GM12878 (cell line): ENCODE measurements at regions not wholly inside any gene's neighbourhood (a gene's known extent, or its start where the extent isn't known, plus 50 kb on each side); places are given as distances from the start of the nearest gene placed in this dataset.

Experiments
- ATAC-seq: fragments of 200-7000 bp; cut with Tn5 transposase; 3 replicates; pipeline ENCODE4 v1.9.1; 2020; ENCODE audit warnings: mild to moderate bottlenecking, moderate library complexity
- BruUV-seq: library from RNA; stranded (reverse); fragments of 400-500 nt; replicated peaks from 2 replicates; lab custom pipeline; 2021; lab: Mats Ljungman, UMichigan
- CTCF ChIA-PET: fragments of 300-600 bp; sonication (Branson Sonifier 250); formaldehyde crosslinking; extraction: SDS; loops from one replicate; lab custom pipeline; 2021; ENCODE audit warnings: inconsistent platforms; lab: Yijun Ruan, JAX
- POLR2A ChIA-PET: fragments of 350-600 bp; formaldehyde crosslinking; extraction: SDS; loops from one replicate; lab custom pipeline; 2021; ENCODE audit warnings: inconsistent platforms; lab: Charles Lee
- RAD21 ChIA-PET: fragments of 300-600 bp; sonication (Branson Sonifier 250); formaldehyde crosslinking; loops from one replicate; lab custom pipeline; 2023; ENCODE audit warnings: antibody characterized with exemption; ENCODE audit not compliant: unreplicated experiment; lab: Charles Lee
- SMC1A ChIA-PET: fragments of 300-600 bp; sonication (Branson Sonifier 250); formaldehyde crosslinking; loops from one replicate; lab custom pipeline; 2023; ENCODE audit not compliant: unreplicated experiment, uncharacterized antibody; lab: Charles Lee
- DNase-seq: peaks from one replicate; pipeline ENCODE4 v3.0.0-alpha.2; 2011; ENCODE audit warnings: low read depth, low spot score
- FAIRE-seq: peaks from 3 replicates; lab custom pipeline; 2011; peaks lifted over from hg19 to GRCh38; lab: Jason Lieb, UNC
- H2AFZ ChIP-seq: 2 replicates; pipeline ENCODE4 v1.6.0; 2011; ENCODE audit warnings: low read depth, low read length, control low read depth; ENCODE audit not compliant: control insufficient read depth
- H3K27ac ChIP-seq: 2 replicates; pipeline ENCODE4 v1.5.1; 2011; ENCODE audit warnings: control low read depth; ENCODE audit not compliant: control insufficient read depth, insufficient read depth
- H3K27me3 ChIP-seq, 2 experiments: replicated peaks in 1 of 2; 2 replicates each; pipeline versions ENCODE4 v1.6.0 to v1.6.1; 2011; ENCODE audit warnings: low read length in 1 of 2; ENCODE audit not compliant: control insufficient read depth in 2 of 2, insufficient read depth in 2 of 2
- H3K36me3 ChIP-seq, 2 experiments: 2 replicates each; pipeline ENCODE4 v1.5.1; 2011; ENCODE audit warnings: low read length in 1 of 2; ENCODE audit not compliant: control insufficient read depth in 2 of 2, insufficient read depth in 2 of 2
- H3K4me1 ChIP-seq: 2 replicates; pipeline ENCODE4 v1.6.1; 2011; ENCODE audit warnings: mild to moderate bottlenecking, low read length, moderate library complexity, mixed read lengths; ENCODE audit not compliant: control insufficient read depth, insufficient read depth
- H3K4me2 ChIP-seq: 2 replicates; pipeline ENCODE4 v1.6.0; 2011; ENCODE audit warnings: control low read depth; ENCODE audit not compliant: control insufficient read depth, insufficient read depth
- H3K4me3 ChIP-seq: fragments of 200-600 bp; sonication (generic); 2 replicates; pipeline ENCODE4 v1.5.1; 2016
- H3K79me2 ChIP-seq: 2 replicates; pipeline ENCODE4 v1.6.0; 2011; ENCODE audit warnings: low read length; ENCODE audit not compliant: control insufficient read depth, insufficient read depth
- H3K9ac ChIP-seq: 2 replicates; pipeline ENCODE4 v1.8.0; 2011; ENCODE audit warnings: low read length, control low read depth, mixed read lengths; ENCODE audit not compliant: control insufficient read depth, insufficient read depth
- H3K9me3 ChIP-seq: replicated peaks from 3 replicates; pipeline ENCODE4 v1.5.1; 2011; ENCODE audit warnings: mild to moderate bottlenecking, low read length; ENCODE audit not compliant: control insufficient read depth, insufficient read depth
- H4K20me1 ChIP-seq: 2 replicates; pipeline ENCODE4 v1.6.0; 2011; ENCODE audit not compliant: control insufficient read depth, insufficient read depth
- ATF2 ChIP-seq: IDR thresholded peaks from 2 replicates; pipeline ENCODE4 v1.6.1; 2012; ENCODE audit warnings: low read length, inconsistent platforms
- CEBPZ ChIP-seq: fragments of 150-350 bp; IDR thresholded peaks from 2 replicates; pipeline ENCODE4 v1.6.1; 2016; ENCODE audit warnings: low read depth, low read length
- CHD1 ChIP-seq: IDR thresholded peaks from 2 replicates; pipeline ENCODE4 v1.6.1; 2012; ENCODE audit warnings: low read depth, low read length, improper control_type of control experiment
- FOS ChIP-seq: IDR thresholded peaks from 3 replicates; pipeline ENCODE4 v1.6.1; 2011; ENCODE audit warnings: borderline replicate concordance; ENCODE audit not compliant: insufficient read length; ENCODE audit errors: extremely low read depth
- NFXL1 ChIP-seq: fragments of 450-650 bp; IDR thresholded peaks from 2 replicates; pipeline ENCODE4 v1.6.1; 2017; ENCODE audit warnings: antibody characterized with exemption, mild to moderate bottlenecking, borderline replicate concordance
- NKRF ChIP-seq: fragments of 450-650 bp; conservative IDR thresholded peaks from 2 replicates; pipeline ENCODE4 v1.6.1; 2017; ENCODE audit warnings: mild to moderate bottlenecking, moderate library complexity
- NR2F1 ChIP-seq: fragments of 450-650 bp; conservative IDR thresholded peaks from 2 replicates; pipeline ENCODE4 v1.6.1; 2017; ENCODE audit warnings: mild to moderate bottlenecking
- RELB ChIP-seq: fragments of 450-650 bp; IDR thresholded peaks from 2 replicates; pipeline ENCODE4 v1.6.1; 2017; ENCODE audit warnings: low read depth, mild to moderate bottlenecking, moderate library complexity
- RUNX3 ChIP-seq: IDR thresholded peaks from 2 replicates; pipeline ENCODE4 v1.6.1; 2012; ENCODE audit warnings: low read length, inconsistent platforms
- SIX5 ChIP-seq: IDR thresholded peaks from 2 replicates; pipeline ENCODE4 v1.6.1; 2011; ENCODE audit warnings: mild to moderate bottlenecking, low read depth, low read length, moderate library complexity; ENCODE audit not compliant: severe bottlenecking
- SMAD1 ChIP-seq: fragments of 450-650 bp; IDR thresholded peaks from 2 replicates; pipeline ENCODE4 v1.6.1; 2018; ENCODE audit warnings: mild to moderate bottlenecking, low read depth; ENCODE audit not compliant: partially characterized antibody
- SMAD5 ChIP-seq: IDR thresholded peaks from 2 replicates; pipeline ENCODE4 v1.6.1; 2016; ENCODE audit warnings: antibody characterized with exemption, low read depth
- STAT3 ChIP-seq: IDR thresholded peaks from 2 replicates; pipeline ENCODE4 v1.6.1; 2011; ENCODE audit warnings: low read depth, low read length, improper control_type of control experiment
- USF1 ChIP-seq: IDR thresholded peaks from 2 replicates; pipeline ENCODE4 v1.6.1; 2011; ENCODE audit warnings: borderline replicate concordance, low read depth, mild to moderate bottlenecking, moderate library complexity, mixed read lengths, low read length; ENCODE audit not compliant: insufficient read depth; ENCODE audit errors: extremely low read length
- WRNIP1 ChIP-seq: IDR thresholded peaks from 2 replicates; pipeline ENCODE4 v1.6.1; 2011; ENCODE audit warnings: low read depth, low read length, improper control_type of control experiment, borderline replicate concordance
- YY1 ChIP-seq: IDR thresholded peaks from 2 replicates; pipeline ENCODE4 v1.6.1; 2011; ENCODE audit warnings: low read depth, mild to moderate bottlenecking, low read length
- whole genome bisulfite sequencing: methylation state at CpG from one replicate; pipeline ENCODE4 v1.1.6; 2016; ENCODE audit warnings: low lambda C conversion rate; ENCODE audit not compliant: insufficient replicate concordance, insufficient coverage; ENCODE audit errors: missing lambda C conversion rate; 5-methylcytosine and 5-hydroxymethylcytosine counted together
- in situ Hi-C: fragments of 300-500 bp; cut with MboI; formaldehyde crosslinking; loops from 9 replicates; pipeline ENCODE4 v1.14.3; 2018; ENCODE audit warnings: mixed read lengths
- intact Hi-C: fragments of 100-400 bp; cut with micrococcal nuclease; formaldehyde crosslinking; loops from one replicate; pipeline ENCODE4 v1.14.2; 2022; ENCODE audit not compliant: unreplicated experiment

- no peak for ATAC-seq
Measured at GRCh38 chr1:4050998-4051397, 150.9 kb upstream of the C1orf174 start.

More at GRCh38 chr1:4050998-4051397, 150.9 kb upstream of the C1orf174 start:
- intact Hi-C loops (no loop called here), in situ Hi-C loops (no loop called here)
- H3K36me3 ChIP-seq = no peaks in the 10 kb centered on the region
- no peak overlapping the region for H3K27ac ChIP-seq
- RAD21 ChIA-PET = no interaction called here
- H3K4me2 ChIP-seq = no peak overlapping the region
- TF ChIP-seq NKRF = no peak
- TF ChIP-seq FOS = no peak
- TF ChIP-seq RUNX3 = no peak
- TF ChIP-seq RELB = no peak
- TF ChIP-seq SIX5 = no peak
- no peak for TF ChIP-seq CEBPZ
- no peak for TF ChIP-seq SMAD1
- no peak for TF ChIP-seq YY1
- no peak for TF ChIP-seq SMAD5
- no peak for TF ChIP-seq WRNIP1
- no peak for TF ChIP-seq CHD1
- no peak for TF ChIP-seq ATF2
- TF ChIP-seq NFXL1 = no peak
- no peak for TF ChIP-seq NR2F1
- TF ChIP-seq STAT3 = no peak
- TF ChIP-seq USF1 = no peak
- H3K9ac ChIP-seq = no peak overlapping the region
- POLR2A ChIA-PET = no interaction called here
- H3K27me3 ChIP-seq = no peaks in the 10 kb centered on the region
- no peak overlapping the region for H3K4me3 ChIP-seq
- SMC1A ChIA-PET = no interaction called here
- CTCF ChIA-PET = no interaction called here
- FAIRE-seq (no peak), DNase-seq (no peak)
- BruUV-seq = no TSS peak
- H3K4me1 ChIP-seq = no peaks in the 10 kb centered on the region
- H2AFZ ChIP-seq = no peak overlapping the region
- WGBS = 60% methylated on average over 12 of the region's 12 CpGs
- H3K9me3 ChIP-seq = no peaks in the 10 kb centered on the region
- no peaks in the 10 kb centered on the region for H4K20me1 ChIP-seq
- no peaks in the 10 kb centered on the region for H3K79me2 ChIP-seq
